ENCODE measurements at regions not wholly inside any gene's neighbourhood (a gene's known extent, or its start where the extent isn't known, plus 50 kb on each side); places are given as distances from the start of the nearest gene placed in this dataset.

GRCh38 chr1:5451671-5452070 lies 540.6 kb downstream of the NPHP4 start:
- TF ChIP-seq, protein P1, sequence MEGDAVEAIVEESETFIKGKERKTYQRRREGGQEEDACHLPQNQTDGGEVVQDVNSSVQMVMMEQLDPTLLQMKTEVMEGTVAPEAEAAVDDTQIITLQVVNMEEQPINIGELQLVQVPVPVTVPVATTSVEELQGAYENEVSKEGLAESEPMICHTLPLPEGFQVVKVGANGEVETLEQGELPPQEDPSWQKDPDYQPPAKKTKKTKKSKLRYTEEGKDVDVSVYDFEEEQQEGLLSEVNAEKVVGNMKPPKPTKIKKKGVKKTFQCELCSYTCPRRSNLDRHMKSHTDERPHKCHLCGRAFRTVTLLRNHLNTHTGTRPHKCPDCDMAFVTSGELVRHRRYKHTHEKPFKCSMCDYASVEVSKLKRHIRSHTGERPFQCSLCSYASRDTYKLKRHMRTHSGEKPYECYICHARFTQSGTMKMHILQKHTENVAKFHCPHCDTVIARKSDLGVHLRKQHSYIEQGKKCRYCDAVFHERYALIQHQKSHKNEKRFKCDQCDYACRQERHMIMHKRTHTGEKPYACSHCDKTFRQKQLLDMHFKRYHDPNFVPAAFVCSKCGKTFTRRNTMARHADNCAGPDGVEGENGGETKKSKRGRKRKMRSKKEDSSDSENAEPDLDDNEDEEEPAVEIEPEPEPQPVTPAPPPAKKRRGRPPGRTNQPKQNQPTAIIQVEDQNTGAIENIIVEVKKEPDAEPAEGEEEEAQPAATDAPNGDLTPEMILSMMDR (conservative IDR thresholded peaks at IDR 0.05; ENCODE audit: low read depth, low read length): no peak
- no peak for TF ChIP-seq EZH2 (IDR thresholded peaks at IDR 0.05; ENCODE audit: low read length, unreplicated experiment)
